Kidney (tissue), 13 donors: ENCODE measurements at regions not wholly inside any gene's neighbourhood (a gene's known extent, or its start where the extent isn't known, plus 50 kb on each side); places are given as distances from the start of the nearest gene placed in this dataset.
A peak's percentile ranks its signal among the peaks of the same experiment; 100 is the strongest.

Experiments
- DNase-seq, 5 donors: peaks; one replicate each; pipeline ENCODE4 v3.0.0-alpha.2; 2013 to 2020
- FAIRE-seq: peaks from 2 replicates; lab custom pipeline; 2012; peaks lifted over from hg19 to GRCh38; lab: Jason Lieb, UNC
- H3K27ac ChIP-seq, 2 donors: one replicate each; pipeline ENCODE4 v1.7.0; 2013; ENCODE audit warnings: low read depth in 2 of 2, low read length in 2 of 2, inconsistent platforms in 1 of 2
- H3K27me3 ChIP-seq: one replicate; pipeline ENCODE4 v1.7.1; 2013; ENCODE audit warnings: low read length, inconsistent platforms; ENCODE audit not compliant: control insufficient read depth, insufficient read depth
- H3K36me3 ChIP-seq, 3 donors: one replicate each; pipeline versions ENCODE4 v1.7.0 to v1.7.1; 2013; ENCODE audit warnings: low read length in 3 of 3, control low read depth in 1 of 3, inconsistent platforms in 1 of 3; ENCODE audit not compliant: insufficient read depth in 3 of 3, control insufficient read depth in 2 of 3
- H3K4me1 ChIP-seq, 3 donors: one replicate each; pipeline versions ENCODE4 v1.7.0 to v1.7.1; 2013; ENCODE audit warnings: low read length in 3 of 3, inconsistent platforms in 1 of 3, low read depth in 1 of 3; ENCODE audit not compliant: control insufficient read depth in 2 of 3, insufficient read depth in 2 of 3
- H3K4me3 ChIP-seq, 3 donors: one replicate each; pipeline versions ENCODE4 v1.7.0 to v1.8.1; 2013; ENCODE audit warnings: low read length in 3 of 3, control low read depth in 1 of 3, inconsistent platforms in 1 of 3
- H3K9ac ChIP-seq, 3 donors: one replicate each; pipeline versions ENCODE4 v1.7.0 to v1.7.1; 2013; ENCODE audit warnings: low read length in 3 of 3, control low read depth in 1 of 3, inconsistent platforms in 1 of 3
- H3K9me3 ChIP-seq, 3 donors: one replicate each; pipeline versions ENCODE4 v1.7.0 to v1.7.1; 2013; ENCODE audit warnings: low read length in 3 of 3, control low read depth in 1 of 3, inconsistent platforms in 1 of 3; ENCODE audit not compliant: control insufficient read depth in 2 of 3, insufficient read depth in 1 of 3
- CTCF ChIP-seq: IDR thresholded peaks from 3 replicates; pipeline ENCODE4 v1.5.1; 2012; ENCODE audit warnings: mild to moderate bottlenecking, moderate library complexity, borderline replicate concordance; ENCODE audit not compliant: insufficient read depth; ENCODE audit errors: extremely low read depth
- intact Hi-C: fragments of 100-400 bp; cut with DNase I; formaldehyde crosslinking; loops from one replicate; pipeline ENCODE4 v1.11.1; 2022
- donor health status: control.
- donor health status: control.
- donor health status: control.
- donor health status: control.
- donor health status: control.
- donor health status: DM: yes; HTN: yes; CAD: no.
- donor health status: Normal renal cell carcinoma (clear cell type).

DNA sequence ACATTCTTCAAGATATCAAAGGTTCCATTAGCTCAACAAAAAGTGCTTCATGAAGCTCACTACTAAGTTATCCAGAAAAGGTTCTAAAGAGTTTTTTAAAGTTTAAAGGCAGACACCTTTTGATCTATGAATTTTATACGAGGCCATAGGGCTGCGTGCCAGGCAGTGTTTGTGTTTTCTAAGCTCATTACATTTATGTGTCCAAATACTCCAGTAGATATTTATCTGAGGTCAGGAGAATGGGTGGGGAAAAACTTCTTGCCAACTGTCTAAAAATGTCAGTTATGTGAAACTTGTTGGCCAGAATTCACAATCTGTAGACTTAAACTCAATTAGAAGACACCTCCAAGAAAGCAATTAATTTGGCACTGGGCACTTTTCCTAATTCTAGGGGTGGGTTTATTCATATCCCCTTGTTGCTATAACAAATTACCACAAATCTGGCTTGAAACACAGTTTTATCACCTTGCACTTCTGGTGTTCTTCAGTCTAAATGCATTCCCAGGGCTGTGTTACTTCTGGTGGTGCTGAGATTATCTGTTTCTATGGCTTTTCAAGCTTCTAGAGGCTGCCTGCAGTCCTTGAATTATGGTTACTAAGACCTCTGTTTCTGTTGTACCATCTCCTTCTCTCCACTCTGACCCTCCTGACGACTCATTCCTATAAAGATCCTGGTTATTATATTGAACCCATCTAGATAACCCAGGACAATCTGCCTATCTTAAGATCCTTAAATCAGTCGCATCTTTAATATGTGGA is 1030.4 kb upstream of the CNTN5 start:
- Histone ChIP-seq H3K9me3 (no peaks in the 10 kb centered on the region), H3K27ac (no peak overlapping the region), H3K4me1 (no peaks in the 10 kb centered on the region), H3K36me3 (no peaks in the 10 kb centered on the region), H3K27me3 (no peaks in the 10 kb centered on the region), H3K9ac (no peak overlapping the region), H3K4me3 (no peak overlapping the region)
- DNase-seq: peak in 1 of 5 donors; percentile 14
- TF ChIP-seq CTCF: no peak
- no peak for FAIRE-seq
- intact Hi-C loops: no loop called here

- Histone ChIP-seq H3K4me3 (no peak overlapping the region), H3K36me3 (no peaks in the 10 kb centered on the region), H3K9me3 (no peaks in the 10 kb centered on the region), H3K4me1 (no peaks in the 10 kb centered on the region), H3K27me3 (no peaks in the 10 kb centered on the region), H3K27ac (no peak overlapping the region), H3K9ac (no peak overlapping the region)
- TF ChIP-seq CTCF: no peak
- intact Hi-C loops: no loop called here
- DNase-seq: no peak
- no peak for FAIRE-seq
Observed at GRCh38 chr11:97993562-97993961, 1027.2 kb upstream of the CNTN5 start.

DNA sequence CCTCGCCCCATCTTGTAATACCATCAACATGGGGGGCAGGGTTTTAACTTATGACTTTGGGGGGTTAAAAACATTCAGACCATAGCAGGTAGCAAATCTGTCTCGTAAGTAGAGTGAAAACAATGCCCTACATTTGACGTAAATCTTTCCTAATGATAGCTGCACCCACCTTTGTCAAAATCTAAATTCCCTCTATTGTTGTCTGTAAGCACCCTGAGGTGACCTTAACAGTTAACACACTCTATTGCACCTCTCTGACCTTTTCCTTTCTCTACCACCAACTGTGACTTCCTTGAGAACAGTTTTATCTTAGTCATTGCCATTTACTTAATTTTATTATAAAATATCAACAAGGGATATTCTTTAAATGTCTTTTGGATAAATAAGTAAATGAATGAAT is 1024.9 kb upstream of the CNTN5 start:
- no peak for TF ChIP-seq CTCF
- H3K27ac ChIP-seq: no peak overlapping the region
- no peak for FAIRE-seq

More for the DNA sequence above, 1024.9 kb upstream of the CNTN5 start:
- no peaks in the 10 kb centered on the region for H3K27me3 ChIP-seq
- H3K9me3 ChIP-seq: no peaks in the 10 kb centered on the region
- H3K9ac ChIP-seq: no peak overlapping the region
- H3K4me3 ChIP-seq: no peak overlapping the region
- no peak for DNase-seq
- H3K36me3 ChIP-seq: no peaks in the 10 kb centered on the region
- intact Hi-C loops: no loop called here
- H3K4me1 ChIP-seq: no peaks in the 10 kb centered on the region
